Stimulated activated naive CD4-positive, alpha-beta T cell treated with Interleukin-2 at 50 U/mL for 16 hours (primary cell): ENCODE measurements at regions not wholly inside any gene's neighbourhood (a gene's known extent, or its start where the extent isn't known, plus 50 kb on each side); places are given as distances from the start of the nearest gene placed in this dataset.

Experiments
- DNase-seq: peaks from one replicate; lab custom pipeline; 2025; lab: John Stamatoyannopoulos, UW

DNA sequence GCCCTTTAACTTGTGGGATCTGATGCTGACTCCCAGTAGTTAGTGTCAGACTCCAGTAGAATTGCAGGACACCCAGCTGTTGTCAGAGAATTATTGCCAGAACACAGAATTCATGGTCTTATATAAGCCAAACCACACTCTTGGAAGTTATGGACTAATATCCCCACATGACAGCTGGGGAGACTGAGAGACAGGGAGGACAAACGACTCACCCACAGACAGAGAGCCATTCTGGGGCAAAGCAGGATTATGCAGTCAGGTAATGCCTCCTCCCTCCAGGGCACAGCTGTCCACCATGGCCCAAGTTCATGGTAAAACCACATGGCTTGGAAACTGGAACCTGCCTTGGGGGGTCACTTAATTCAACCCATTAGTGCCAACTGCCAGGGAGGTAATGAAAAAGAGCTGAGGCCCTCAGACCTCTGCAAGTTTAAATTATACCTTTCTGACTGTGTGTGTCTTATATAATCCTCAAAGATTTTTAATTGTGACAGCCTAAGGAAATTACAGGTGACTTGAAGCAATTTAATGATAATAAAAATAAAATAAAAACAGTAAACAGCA is 299.5 kb downstream of the BUD13 start:
- no peak for DNase-seq

DNA sequence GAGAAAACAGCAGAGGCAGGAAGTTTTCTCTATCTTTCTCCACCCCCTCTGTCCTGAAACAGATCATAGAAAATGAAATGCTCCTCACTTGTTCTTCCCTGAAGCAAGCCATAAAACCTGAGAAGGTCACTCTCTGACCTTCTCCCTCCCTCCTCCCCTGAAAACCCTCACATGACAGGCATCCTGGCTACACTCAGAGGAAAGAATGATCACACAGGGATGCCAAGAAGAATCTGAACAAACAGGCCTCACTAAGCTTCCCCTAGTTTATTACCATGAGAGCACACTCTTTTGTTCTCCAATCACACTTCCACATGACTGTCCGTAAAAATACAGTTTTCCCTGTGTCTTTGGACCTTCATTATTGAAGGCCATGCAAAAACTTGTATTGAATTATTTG is 300.1 kb downstream of the BUD13 start:
- DNase-seq: no peak

DNA sequence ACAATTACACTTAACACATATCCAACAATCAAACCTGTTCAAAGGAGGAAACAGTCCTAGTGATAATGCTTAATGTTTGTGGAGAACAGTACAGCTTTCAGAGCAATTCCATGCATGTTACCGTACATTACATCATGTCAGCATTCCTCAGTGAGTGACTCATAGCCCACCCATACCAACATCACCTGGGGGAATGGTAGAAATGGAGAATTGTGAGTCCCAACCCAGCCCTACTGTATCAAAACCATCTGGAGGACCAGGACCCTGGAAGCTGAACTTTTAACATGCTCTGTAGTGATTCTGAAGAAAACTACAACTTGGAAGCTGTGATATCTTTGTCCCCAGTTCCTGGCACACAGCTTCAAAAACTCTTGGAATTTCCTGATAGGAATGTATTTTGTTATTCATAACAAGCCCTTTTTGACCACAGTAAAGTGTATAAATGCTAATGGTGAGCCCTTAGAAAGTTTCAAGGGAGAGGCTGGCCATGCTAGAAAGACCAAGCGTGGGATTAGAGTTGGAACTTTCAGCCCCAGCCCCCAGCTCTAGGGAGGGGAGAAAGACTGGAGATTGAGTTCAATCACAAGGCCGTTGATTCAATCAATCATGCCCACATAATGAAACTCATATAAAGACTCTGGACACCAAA is 301.1 kb downstream of the BUD13 start:
- no peak for DNase-seq

DNA sequence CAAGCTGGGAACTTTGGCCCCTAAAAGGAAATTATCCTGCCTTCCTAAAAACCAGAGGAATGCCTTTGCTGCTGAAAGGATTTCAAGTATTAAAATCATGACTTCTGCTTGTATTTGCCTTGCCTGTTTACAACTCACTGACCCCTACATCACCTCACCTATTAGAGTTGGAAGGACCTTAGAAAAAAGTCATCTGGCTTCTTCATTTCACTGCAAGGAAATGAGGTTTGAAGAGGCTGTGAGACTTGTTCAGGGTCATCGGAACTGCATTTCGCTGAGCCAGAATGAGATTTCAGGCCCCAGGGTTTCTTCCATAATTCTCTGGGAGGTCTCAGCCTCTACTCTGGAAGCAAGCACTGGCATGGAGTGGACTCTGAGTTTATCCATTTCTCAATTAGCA is 304.1 kb downstream of the BUD13 start:
- DNase-seq: no peak

DNA sequence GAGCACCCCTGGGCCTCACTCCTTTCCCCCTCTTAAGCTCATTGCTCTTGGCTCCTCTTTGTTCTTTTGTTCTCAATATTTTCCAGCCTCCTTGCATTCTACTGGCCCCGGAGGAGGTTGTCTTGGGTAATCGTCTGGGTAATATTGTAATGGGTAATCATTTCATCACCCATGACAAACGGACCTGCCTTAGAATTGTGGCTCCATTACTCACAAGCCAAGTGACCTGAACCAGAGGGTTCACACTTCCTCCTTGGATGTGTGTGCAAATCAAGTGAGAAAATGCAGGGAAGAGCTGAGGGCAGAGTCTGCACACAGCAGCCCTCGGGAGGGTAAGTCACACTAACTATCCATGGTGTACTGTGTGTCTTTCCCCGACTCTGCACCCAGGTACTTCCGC is 305.0 kb downstream of the BUD13 start:
- no peak for DNase-seq

DNA sequence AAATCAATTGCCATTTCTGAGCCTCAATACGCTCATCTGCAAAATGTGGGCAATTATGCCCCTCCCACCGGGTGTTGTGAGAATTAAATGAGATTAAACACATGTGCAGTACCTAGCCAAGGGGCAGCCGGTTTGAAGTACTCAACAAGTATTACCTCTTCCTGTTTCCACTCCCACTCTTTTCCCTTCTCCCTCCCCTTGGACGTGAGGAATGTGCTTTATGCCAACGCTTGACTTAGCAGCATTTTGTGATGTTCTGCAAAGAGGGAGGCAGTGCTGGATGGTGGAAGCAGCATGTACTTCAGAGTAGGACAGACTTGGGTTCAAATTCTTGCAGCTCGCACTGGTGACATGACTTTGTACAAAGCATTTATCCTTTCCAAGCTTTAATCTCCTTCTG is 306.0 kb downstream of the BUD13 start:
- DNase-seq: no peak

DNA sequence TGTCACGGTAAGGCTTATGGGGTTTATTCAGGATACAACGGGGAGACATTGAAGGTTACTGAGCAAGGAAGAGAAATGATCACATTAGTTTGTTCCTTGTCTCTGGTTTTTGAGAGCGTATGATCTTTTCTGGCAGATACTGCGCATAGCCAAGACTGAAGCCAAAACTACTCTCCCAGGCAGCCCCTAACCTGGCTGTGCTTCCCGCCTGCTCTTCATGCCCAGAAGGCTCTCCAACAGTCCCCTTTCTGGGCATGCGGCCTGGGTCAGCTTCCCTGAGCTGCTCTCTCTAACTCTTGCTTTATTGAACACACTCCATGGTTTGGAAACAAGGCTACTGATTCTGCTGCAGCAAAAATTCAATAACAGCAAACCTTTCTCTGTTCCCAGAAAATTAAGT is 306.6 kb downstream of the BUD13 start:
- no peak for DNase-seq

DNA sequence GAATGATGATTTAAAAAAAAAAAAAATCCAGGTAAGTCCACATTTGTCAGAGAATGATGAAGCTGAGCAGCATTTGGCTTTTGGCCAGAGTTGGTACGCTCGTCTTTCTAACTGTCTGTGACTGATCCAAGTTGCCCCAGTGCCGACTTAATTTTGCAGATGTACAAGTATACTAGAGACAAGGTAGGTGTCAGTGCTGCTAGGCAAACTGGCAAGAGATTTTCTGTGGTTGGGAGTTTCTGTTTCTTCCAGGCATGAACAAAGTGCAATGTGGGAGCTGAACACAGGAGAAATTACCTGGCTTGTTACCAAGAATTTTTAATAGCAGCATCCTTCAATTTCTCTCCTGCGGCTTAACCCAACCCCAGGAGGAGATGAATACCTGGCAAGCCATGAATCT is 307.7 kb downstream of the BUD13 start:
- no peak for DNase-seq

DNA sequence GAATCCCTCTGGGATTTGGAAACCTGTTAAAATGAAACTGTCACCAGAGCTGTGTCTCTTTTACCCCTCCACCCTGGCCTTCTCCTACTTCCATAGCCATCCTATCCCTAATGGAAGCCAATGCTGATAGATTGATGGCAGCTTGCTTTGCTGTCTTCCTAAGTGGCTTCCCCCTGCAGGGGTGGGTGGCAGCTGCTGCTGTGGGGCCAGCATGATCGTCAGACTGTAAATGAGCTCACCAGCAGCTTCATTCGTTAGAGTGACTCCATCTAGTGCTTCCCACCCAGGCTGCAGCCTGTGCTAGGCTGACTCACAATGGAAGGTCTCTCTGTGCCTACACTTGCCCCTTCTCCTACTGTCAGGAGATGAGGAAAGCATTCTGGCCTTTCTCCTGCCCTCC is 311.0 kb downstream of the BUD13 start:
- DNase-seq: no peak

DNA sequence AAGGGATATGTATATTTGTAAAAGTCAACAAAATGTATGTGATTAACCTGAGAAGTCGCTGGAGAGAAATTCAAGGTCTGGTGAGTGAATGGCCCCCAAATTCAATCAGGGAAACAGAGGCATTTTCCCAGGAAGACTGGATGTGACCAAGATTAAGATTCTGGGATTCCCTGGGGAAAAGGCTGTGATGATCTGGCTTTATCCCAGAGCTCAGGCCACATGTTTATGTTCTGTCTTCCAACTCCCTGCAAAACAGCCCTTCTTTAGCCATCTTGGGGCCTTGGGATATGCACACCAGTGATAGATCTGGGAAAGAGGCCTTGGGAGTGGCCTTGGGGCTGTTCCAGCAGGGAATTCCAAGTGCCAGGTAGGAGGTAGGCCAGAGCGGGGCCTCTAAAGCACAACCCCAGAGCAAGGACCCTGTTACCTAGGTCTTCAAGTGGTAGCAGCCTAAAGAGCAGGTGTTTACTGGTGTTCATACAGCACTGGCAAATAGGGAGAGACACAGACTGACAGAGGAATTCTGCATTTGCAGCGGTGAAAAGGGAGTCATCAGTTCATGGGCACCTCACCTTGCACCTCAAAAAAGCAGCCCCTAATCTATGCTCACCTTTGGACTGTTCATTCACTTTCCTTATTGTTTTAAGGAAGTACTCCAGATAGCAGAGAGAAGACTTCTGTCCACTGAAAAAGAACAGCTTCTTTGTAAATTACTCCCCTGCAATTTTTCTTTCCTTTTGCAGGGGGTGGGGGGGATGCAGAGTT is 312.4 kb downstream of the BUD13 start:
- DNase-seq: no peak

DNA sequence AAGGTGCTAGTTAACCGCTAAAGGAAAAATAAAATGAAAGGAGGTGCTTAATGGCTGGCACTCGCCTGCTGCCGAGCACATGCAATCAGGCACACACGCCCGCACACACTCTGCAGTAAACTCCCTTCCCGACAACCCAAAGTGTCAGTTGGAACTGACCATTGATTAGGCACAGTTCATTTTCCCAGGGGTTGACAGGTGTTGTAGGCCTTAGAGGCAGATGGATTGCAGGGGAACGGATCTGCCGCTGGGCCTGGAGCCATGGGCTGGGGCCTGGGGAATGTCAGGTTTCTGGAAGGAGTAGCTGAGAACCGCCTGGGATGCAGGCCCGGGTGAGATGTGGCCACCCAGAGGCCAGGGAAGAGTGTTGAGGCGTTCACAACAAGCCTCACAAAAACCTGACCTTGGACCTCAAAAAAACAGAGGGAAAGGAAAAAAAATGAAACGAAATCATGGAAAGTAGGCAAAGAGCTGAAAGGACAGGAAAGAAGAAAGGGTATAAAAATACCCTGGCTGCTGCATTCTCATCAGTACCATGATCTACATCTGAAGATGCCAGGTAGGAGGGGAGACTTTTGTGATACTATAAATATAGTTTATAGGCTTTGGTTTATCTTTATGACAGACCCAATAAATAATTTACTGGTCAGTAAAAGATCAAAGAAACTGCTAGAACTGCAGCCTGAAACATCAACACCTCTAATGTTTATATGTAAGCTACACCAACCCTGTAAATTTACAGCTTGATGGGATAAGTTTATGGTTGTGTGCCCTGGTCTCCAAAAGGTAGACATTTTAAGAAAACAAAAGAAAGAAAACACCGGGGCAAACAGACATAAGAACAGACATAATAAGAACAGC is 313.4 kb downstream of the BUD13 start:
- no peak for DNase-seq

DNA sequence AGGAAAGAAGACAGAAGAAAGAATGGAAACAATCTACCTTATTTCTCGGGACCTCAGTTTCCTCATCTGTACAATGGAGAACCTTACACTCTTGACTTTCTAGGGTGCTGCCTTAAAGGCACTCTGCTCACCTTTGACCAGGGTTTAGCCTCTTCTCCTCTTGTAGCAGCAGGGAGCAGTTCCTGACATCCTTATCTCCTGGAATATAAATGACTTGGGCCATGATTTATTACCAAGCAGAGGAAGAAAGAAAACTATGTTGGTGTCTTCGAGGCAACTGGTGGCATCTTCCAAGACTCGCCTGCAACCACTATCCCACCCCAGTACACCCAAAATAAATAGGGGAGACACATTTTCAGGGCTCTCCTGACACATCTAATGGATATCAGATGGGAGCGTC is 314.2 kb downstream of the BUD13 start:
- DNase-seq: no peak

DNA sequence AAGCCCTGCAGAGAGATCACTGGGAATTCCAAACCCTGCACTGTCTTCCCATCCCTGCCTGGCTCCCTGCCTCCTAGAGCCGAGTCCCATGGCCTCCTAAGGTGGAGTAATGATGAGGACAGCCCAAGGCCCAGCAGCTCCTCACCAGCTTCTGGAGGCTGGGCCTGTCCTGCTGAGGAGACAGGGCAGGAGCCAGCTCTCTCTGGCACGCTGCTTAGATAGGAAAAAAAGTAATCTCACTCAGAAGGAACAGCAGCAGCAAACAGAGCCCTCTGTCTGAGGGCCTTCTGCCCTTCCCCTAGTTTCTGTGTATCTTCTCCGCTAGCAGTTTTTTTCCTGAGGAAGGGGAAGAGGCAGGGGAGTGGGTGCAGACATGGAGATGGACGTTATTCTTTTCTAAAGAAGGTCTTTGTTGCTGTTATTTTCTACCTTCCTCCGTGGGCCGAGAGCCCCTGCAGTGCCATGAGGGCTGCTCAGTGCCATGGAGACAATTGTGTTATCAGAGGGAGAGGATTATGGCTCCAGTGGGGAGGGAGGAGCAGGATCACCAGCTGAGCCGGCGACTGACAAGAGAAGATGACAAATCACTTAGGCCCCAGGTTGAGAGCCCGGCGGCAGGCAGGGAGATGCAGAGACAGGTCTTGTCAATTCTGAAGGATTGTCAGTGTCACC is 315.3 kb downstream of the BUD13 start:
- DNase-seq: no peak

DNA sequence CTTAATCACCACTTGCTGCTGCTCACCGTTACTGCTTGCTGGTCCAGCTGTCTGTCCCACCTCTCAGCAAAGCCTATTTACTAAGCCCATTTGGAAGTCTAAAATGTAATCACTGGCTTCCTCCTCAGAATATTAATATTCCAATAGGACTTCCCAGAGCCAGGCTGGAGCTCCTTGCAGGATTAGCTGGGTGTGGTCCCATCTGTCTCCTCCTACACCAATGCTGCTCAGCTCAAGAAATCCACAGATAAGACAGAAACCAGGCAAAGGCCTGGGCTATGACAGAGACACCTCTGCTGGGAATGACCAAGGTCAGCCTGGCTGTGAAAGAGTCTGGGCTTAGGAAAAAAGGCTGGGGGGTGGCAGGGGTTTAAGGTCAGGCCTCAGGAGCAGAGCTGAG is 317.8 kb downstream of the BUD13 start:
- no peak for DNase-seq

DNA sequence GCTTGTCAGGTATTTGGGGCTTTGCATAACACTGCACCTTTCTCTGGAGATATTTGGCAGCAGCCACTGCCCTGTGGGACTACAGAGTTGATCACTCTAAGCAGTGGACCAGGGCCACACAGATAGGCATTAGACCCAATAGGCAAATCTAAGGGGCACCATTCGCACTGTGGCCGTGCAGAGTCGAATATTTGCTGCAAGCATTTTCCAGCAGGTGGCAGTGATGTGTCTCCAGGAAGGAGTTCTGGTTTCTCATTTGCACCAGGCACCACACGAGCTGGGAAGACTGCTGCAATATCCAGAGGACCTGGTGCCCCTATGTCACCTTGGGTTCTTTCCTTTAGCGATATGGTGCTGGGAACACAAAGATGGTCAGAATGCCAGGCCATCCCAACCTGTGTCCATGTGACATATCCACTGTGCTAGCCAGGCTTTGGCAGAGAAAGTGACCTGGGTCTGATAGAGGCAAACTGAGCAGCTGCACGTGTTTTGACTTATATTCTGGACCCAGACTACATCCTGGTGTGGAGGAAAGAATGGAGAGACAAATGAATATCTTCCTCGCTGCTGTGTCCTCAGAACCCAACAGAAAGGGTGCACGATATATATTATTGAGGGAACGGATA is 318.7 kb downstream of the BUD13 start:
- DNase-seq: no peak

DNA sequence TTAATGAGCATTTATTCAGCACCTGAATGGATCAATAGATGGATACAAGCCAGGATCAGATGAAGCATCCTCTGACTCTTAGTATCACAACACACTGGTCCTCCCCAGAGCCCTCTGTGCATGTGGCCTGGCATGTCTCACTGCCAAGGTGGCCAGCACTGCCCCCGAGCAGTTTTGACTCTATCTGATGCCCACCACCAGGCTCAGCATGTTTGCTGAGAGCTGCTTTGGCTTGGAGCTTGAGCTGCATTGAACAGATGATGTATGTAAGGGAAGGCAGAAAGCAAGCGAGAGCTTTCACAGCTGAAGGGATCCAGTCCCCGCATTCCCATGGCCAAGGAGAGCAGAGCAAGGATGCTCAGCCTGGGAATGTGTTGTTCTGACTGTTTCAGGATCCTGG is 320.3 kb downstream of the BUD13 start:
- no peak for DNase-seq

DNA sequence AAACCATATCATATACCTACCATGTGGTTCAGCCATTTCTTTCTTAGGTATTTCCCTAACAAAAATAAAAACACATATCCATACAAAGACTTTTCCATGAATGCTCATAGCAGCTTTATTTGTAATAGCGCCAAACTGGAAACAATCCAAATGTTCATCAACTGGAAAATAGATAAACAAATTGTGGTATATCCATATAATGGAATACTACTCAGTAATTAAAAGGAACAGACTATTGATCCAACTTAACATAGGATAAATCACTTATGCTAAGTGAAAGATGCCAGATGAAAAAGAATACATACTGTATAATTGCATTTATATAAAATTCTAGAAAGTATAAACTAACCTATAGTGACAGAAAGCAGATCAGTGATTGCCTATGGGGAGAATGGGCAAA is 323.3 kb downstream of the BUD13 start:
- DNase-seq: no peak

DNA sequence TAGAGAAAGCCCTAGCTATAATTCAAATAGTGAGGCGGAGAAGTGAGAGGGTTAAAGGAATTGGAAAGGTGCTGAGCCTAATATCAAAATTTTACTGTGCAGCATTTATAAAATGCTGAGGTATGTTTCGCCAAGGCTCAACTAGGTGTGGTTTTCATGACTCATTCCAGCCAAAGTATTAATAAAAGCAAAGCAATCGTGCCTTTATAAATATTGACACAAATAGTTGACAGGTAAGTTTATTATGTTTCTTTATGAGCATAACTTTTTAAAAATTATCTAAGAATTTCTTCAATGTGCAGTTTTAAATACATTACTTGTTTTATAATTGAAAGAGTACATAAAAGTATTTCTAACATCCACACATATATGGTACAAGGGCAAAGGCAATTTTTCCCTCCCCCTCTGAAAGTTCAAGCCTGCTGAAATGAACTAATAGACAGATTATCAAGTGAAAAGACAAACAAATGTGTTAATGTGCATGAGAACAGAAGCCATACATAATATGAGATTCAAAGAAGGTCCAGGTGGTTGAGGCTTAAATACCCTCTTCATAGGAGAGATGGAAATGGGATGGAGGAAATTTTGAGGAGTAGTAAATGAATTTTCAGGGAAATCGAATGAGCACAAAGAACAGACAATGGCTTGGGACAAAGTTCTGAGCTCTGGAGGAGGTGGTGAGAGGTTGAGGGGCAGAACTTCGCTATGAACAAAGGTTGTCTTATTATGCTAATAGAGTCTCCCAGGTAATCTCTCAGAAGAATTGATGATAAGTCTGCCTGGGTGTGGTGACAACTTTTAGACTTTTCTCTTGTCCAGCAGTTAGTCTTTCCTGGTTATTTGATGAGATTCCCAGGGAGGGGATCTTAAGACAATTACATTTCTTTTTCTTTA is 326.5 kb downstream of the BUD13 start:
- DNase-seq: no peak

DNA sequence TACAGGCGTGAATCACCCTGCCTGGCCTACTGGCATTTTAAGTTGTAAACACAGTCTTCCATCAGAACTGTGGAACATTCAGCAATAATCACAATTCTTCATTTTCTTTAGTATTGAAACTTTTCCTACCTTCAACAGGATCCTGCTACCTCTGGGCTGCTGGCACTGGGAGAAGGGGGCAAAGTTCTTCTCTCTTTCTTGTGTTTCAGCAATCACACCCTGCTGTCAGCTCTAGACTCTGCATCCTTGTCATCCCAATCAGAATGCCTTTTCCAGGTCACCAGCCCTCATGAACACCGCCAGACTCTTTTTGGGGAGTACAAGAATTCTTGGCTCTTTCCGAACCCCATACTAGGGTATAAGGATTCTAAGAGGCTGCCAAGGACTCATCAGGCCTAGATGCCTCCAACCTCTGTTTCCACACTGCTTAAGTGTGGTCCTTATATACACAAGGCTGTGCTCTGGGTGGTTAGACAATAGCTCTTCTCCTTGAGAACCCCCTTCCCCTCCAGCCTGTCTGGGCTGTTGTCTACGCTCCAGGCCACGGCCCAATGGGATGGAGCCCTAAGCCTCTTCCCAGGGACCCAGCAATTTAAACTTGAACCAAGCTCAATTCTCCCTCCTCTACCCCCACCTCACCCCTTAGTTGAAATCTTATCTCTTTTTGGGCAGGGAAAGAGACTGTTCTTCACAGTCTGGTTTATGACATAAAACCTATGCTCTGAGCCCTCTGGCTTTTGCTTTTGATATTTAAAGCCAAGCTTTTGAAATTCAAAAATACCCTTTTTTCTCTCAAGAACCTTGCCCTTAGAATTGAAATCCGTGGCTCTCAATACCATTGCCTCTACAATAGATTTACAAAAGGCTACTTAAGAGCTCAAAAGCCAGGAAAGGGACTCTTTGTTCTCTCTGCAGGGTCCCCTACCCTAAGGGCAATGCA is 327.4 kb downstream of the BUD13 start:
- no peak for DNase-seq
